ENCODE measurements at regions not wholly inside any gene's neighbourhood (a gene's known extent, or its start where the extent isn't known, plus 50 kb on each side); places are given as distances from the start of the nearest gene placed in this dataset.

DNA sequence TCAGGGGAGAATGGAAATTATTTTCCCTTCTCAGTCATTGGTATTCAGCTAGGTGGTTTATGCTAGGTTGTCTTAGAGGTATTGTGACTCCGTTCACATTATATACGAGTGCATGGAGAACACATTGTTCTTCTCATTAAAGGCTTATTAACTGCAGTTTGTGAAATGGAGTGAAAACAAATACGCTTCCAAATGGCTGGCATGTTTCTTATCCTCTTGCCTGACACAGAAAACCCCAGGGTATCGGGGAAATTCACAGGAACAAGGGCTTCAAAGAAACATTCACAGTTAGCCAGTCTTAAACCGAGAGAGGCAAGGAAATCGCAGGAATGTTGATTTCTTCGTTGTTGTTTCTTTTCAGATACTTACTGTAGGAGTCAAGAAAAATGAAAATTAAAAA, 1047.9 kb upstream of the RBFOX1 start:
- H3K9me3 ChIP-seq: no peaks in the 10 kb centered on the region
- TF ChIP-seq, protein P1, sequence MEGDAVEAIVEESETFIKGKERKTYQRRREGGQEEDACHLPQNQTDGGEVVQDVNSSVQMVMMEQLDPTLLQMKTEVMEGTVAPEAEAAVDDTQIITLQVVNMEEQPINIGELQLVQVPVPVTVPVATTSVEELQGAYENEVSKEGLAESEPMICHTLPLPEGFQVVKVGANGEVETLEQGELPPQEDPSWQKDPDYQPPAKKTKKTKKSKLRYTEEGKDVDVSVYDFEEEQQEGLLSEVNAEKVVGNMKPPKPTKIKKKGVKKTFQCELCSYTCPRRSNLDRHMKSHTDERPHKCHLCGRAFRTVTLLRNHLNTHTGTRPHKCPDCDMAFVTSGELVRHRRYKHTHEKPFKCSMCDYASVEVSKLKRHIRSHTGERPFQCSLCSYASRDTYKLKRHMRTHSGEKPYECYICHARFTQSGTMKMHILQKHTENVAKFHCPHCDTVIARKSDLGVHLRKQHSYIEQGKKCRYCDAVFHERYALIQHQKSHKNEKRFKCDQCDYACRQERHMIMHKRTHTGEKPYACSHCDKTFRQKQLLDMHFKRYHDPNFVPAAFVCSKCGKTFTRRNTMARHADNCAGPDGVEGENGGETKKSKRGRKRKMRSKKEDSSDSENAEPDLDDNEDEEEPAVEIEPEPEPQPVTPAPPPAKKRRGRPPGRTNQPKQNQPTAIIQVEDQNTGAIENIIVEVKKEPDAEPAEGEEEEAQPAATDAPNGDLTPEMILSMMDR (IDR thresholded peaks at IDR 0.05): no peak
- no peak for TF ChIP-seq EP300 (IDR thresholded peaks at IDR 0.05)
- no peak for TF ChIP-seq POLR2AphosphoS5 (IDR thresholded peaks at IDR 0.05)
- TF ChIP-seq POLR2A (IDR thresholded peaks at IDR 0.05): no peak
- WGBS, 2 donors: 45 to 63% methylated on average over 7 of the region's 7 CpGs
- no peaks in the 10 kb centered on the region for H3K4me1 ChIP-seq
- no peaks in the 10 kb centered on the region for H3K27me3 ChIP-seq
- ATAC-seq (ENCODE audit: low FRiP score in 2 of 2) (no peak), DNase-seq (no peak)
- no peak overlapping the region for H3K27ac ChIP-seq
- no peak overlapping the region for H3K4me3 ChIP-seq
- no peaks in the 10 kb centered on the region for H3K36me3 ChIP-seq

DNA sequence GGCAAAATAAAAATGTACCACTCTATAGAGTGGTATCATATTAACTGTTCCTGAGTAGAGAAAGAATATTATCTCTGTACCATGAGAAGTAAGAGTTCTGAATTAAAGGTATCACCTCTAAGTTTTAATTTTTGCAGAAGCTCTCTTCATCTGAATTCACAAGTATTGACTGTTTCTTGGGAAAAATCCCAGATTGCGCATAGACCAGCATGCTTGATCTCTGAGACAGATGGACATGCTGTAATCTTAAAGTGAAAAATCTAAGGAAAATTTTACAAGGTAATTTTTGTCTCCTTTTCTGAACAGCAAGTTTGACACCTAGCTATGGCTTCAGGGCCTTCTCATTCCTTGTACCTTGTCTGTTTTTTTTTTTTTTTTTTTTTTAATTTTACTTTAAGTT, 1050.7 kb upstream of the RBFOX1 start:
- ATAC-seq (ENCODE audit: low FRiP score in 2 of 2) (no peak), DNase-seq (no peak)
- 86 to 87% methylated on average over 1 of the region's 1 CpG for WGBS, 2 donors
- H3K27ac ChIP-seq: no peak overlapping the region
- no peaks in the 10 kb centered on the region for H3K36me3 ChIP-seq
- H3K4me3 ChIP-seq: no peak overlapping the region
- TF ChIP-seq EP300 (IDR thresholded peaks at IDR 0.05): no peak
- no peak for TF ChIP-seq POLR2AphosphoS5 (IDR thresholded peaks at IDR 0.05)
- TF ChIP-seq, protein P1 (IDR thresholded peaks at IDR 0.05): no peak
- no peak for TF ChIP-seq POLR2A (IDR thresholded peaks at IDR 0.05)
- no peaks in the 10 kb centered on the region for H3K27me3 ChIP-seq
- no peaks in the 10 kb centered on the region for H3K9me3 ChIP-seq
- no peaks in the 10 kb centered on the region for H3K4me1 ChIP-seq

DNA sequence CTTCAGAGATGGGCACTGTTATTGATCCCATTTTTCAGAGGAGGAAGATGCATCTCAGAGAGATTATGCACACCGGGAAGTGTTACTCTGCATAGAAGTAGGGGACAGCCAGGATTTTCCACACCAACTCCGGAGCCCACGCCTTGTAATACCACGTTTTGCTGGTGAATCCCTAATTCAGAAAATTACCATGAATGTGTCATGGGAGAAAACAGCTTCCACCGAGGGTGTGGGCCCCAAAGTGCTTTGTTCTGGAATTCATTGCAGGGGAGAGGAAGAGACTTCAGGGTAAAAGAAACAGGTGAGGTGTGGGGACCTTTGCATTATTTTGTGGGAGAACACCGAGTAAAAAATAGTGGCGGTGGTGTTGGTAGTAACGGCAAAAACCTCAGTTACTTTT, 1051.4 kb upstream of the RBFOX1 start:
- H3K27me3 ChIP-seq: no peaks in the 10 kb centered on the region
- no peak for ATAC-seq (ENCODE audit: low FRiP score in 2 of 2)
- TF ChIP-seq POLR2AphosphoS5 (IDR thresholded peaks at IDR 0.05) (no peak), EP300 (IDR thresholded peaks at IDR 0.05) (no peak), POLR2A (IDR thresholded peaks at IDR 0.05) (no peak)
- TF ChIP-seq, protein P1 (IDR thresholded peaks at IDR 0.05): no peak
- 83 to 88% methylated on average over 8 of the region's 8 CpGs for WGBS, 2 donors
- no peak for DNase-seq
- no peak overlapping the region for H3K27ac ChIP-seq
- no peaks in the 10 kb centered on the region for H3K36me3 ChIP-seq
- H3K9me3 ChIP-seq: no peaks in the 10 kb centered on the region
- H3K4me1 ChIP-seq: no peaks in the 10 kb centered on the region
- H3K4me3 ChIP-seq: no peak overlapping the region

DNA sequence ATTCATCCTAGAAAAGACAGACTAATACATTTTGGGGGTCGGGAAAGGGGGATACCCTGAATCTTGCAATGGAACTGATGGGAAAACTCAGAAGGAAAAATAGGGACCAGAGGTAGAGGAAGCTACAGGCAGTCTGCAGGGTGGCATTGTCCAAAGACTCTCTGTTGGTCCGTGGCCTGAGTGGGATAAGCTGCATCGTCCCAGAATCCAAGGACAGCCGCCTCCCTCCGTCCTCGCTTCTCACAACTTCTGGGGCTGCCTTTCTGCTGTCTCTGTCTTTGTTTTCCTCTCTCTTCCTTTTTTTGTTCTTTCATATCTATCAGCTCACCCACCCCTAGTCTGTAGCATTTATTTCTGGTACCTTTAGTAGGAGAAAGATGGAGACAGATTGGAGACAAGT, 1052.6 kb upstream of the RBFOX1 start:
- Histone ChIP-seq H3K4me3 (no peak overlapping the region), H3K4me1 (no peaks in the 10 kb centered on the region), H3K9me3 (no peaks in the 10 kb centered on the region), H3K27ac (no peak overlapping the region), H3K36me3 (no peaks in the 10 kb centered on the region), H3K27me3 (no peaks in the 10 kb centered on the region)
- TF ChIP-seq, protein P1 (IDR thresholded peaks at IDR 0.05): no peak
- TF ChIP-seq EP300 (IDR thresholded peaks at IDR 0.05) (no peak), POLR2A (IDR thresholded peaks at IDR 0.05) (no peak), POLR2AphosphoS5 (IDR thresholded peaks at IDR 0.05) (no peak)
- no peak for DNase-seq
- WGBS, 2 donors: 76 to 82% methylated on average over 6 of the region's 6 CpGs
- no peak for ATAC-seq (ENCODE audit: low FRiP score in 2 of 2)

DNA sequence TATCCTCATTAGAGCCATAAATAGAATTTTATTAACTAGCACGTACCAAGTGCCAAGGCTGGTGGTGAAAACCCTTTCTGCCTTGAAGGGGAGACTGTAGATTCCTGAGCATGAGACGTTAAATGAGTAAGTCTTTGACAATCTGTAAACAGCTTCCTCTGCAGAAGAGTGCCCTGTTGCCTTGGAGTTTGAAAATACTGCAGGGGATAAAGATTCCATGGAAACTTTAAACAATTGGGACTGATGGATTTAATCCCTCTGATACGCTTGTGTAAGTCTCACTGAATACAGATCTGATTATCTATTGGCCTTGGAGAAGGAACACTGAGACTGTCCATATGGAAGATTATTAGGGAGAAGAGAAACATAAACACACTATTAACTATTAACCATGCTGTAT, 1053.4 kb upstream of the RBFOX1 start:
- TF ChIP-seq EP300 (IDR thresholded peaks at IDR 0.05): no peak
- TF ChIP-seq, protein P1 (IDR thresholded peaks at IDR 0.05): no peak
- TF ChIP-seq POLR2AphosphoS5 (IDR thresholded peaks at IDR 0.05): no peak
- TF ChIP-seq POLR2A (IDR thresholded peaks at IDR 0.05): no peak
- H3K4me3 ChIP-seq: no peak overlapping the region
- no peaks in the 10 kb centered on the region for H3K4me1 ChIP-seq
- DNase-seq (no peak), ATAC-seq (ENCODE audit: low FRiP score in 2 of 2) (no peak)
- no peak overlapping the region for H3K27ac ChIP-seq
- H3K36me3 ChIP-seq: no peaks in the 10 kb centered on the region
- H3K27me3 ChIP-seq: no peaks in the 10 kb centered on the region
- H3K9me3 ChIP-seq: no peaks in the 10 kb centered on the region
- WGBS, 2 donors: 49 to 61% methylated on average over 3 of the region's 3 CpGs
